ENCODE measurements at regions not wholly inside any gene's neighbourhood (a gene's known extent, or its start where the extent isn't known, plus 50 kb on each side); places are given as distances from the start of the nearest gene placed in this dataset.
A peak's percentile ranks its signal among the peaks of the same experiment; 100 is the strongest.
"Not testable (repeated sequence)": the region's sequence is repeated elsewhere in the genome, so short reads cannot be mapped to it uniquely, and the experiment has no call there.

- DNase-seq (ENCODE audit: low read depth, low spot score) = not testable (repeated sequence)
These were observed 401.6 kb upstream of the LMO3 start for GRCh38 chr12:17007442-17008040.

- DNase-seq (ENCODE audit: low read depth, low spot score) = not testable (repeated sequence)
These were observed 392.6 kb upstream of the LMO3 start for GRCh38 chr12:16998538-16998937.

GRCh38 chr12:16984484-16984883 lies 378.5 kb upstream of the LMO3 start:
- no peak for DNase-seq (ENCODE audit: low read depth, low spot score)

GRCh38 chr12:16972923-16973770 lies 367.2 kb upstream of the LMO3 start:
- peak; percentile 1 for DNase-seq (ENCODE audit: low read depth, low spot score)

- no peak for DNase-seq (ENCODE audit: low read depth, low spot score)
These were observed 356.9 kb upstream of the LMO3 start for GRCh38 chr12:16962889-16963288.

GRCh38 chr12:16955083-16955657 lies 349.2 kb upstream of the LMO3 start:
- DNase-seq (ENCODE audit: low read depth, low spot score) = no peak

GRCh38 chr12:16949871-16950667 lies 344.1 kb upstream of the LMO3 start:
- peak; percentile 23 for DNase-seq (ENCODE audit: low read depth, low spot score)

- DNase-seq (ENCODE audit: low read depth, low spot score) = no peak
These were observed 343.4 kb upstream of the LMO3 start for GRCh38 chr12:16949371-16949770.

GRCh38 chr12:16946704-16947103 lies 340.7 kb upstream of the LMO3 start:
- no peak for DNase-seq (ENCODE audit: low read depth, low spot score)

GRCh38 chr12:16939871-16940306 lies 333.9 kb upstream of the LMO3 start:
- DNase-seq (ENCODE audit: low read depth, low spot score) = peak; percentile 88

GRCh38 chr12:16927259-16927658 lies 321.3 kb upstream of the LMO3 start:
- DNase-seq (ENCODE audit: low read depth, low spot score) = no peak

GRCh38 chr12:16920451-16920850 lies 314.5 kb upstream of the LMO3 start:
- no peak for DNase-seq (ENCODE audit: low read depth, low spot score)

GRCh38 chr12:16919551-16919950 lies 313.6 kb upstream of the LMO3 start:
- DNase-seq (ENCODE audit: low read depth, low spot score) = no peak

- no peak for DNase-seq (ENCODE audit: low read depth, low spot score)
These were observed 308.9 kb upstream of the LMO3 start for GRCh38 chr12:16914853-16915252.

GRCh38 chr12:16913832-16914490 lies 308.0 kb upstream of the LMO3 start:
- DNase-seq (ENCODE audit: low read depth, low spot score) = no peak

- no peak for DNase-seq (ENCODE audit: low read depth, low spot score)
These were observed 296.0 kb upstream of the LMO3 start for GRCh38 chr12:16901946-16902345.

GRCh38 chr12:16893426-16893825 lies 287.5 kb upstream of the LMO3 start:
- DNase-seq (ENCODE audit: low read depth, low spot score) = no peak

- no peak for DNase-seq (ENCODE audit: low read depth, low spot score)
These were observed 285.7 kb upstream of the LMO3 start for GRCh38 chr12:16891673-16892072.

GRCh38 chr12:16884819-16885218 lies 278.9 kb upstream of the LMO3 start:
- no peak for DNase-seq (ENCODE audit: low read depth, low spot score)

- no peak for DNase-seq (ENCODE audit: low read depth, low spot score)
These were observed 278.1 kb upstream of the LMO3 start for GRCh38 chr12:16884056-16884455.

GRCh38 chr12:16881986-16882570 lies 276.1 kb upstream of the LMO3 start:
- no peak for DNase-seq (ENCODE audit: low read depth, low spot score)

Measured in ELF-1 (cell line).